ENCODE measurements at regions not wholly inside any gene's neighbourhood (a gene's known extent, or its start where the extent isn't known, plus 50 kb on each side); places are given as distances from the start of the nearest gene placed in this dataset.

DNA sequence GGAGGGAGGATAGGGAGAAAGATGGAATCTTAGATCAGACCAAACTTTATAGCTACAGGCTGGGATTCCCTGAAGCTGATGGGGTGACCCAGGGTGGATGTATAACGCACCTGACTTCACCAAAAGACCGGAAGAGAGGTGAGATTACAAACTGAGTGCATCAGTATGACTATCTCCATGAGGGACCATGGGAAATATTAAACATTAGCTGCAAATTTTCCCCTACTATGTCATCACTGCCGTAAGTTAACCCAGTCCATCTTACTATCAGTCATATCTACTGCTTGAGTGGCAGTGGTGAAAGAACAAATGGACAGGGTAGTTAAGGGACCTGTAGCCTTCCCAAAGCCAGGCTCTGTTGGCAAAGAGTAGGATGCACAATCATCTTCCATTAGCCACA, 368.3 kb downstream of the EFNA5 start:
- no peak for TF ChIP-seq SP1 (IDR thresholded peaks at IDR 0.05; ENCODE audit: low read depth)
- TF ChIP-seq, protein P1, sequence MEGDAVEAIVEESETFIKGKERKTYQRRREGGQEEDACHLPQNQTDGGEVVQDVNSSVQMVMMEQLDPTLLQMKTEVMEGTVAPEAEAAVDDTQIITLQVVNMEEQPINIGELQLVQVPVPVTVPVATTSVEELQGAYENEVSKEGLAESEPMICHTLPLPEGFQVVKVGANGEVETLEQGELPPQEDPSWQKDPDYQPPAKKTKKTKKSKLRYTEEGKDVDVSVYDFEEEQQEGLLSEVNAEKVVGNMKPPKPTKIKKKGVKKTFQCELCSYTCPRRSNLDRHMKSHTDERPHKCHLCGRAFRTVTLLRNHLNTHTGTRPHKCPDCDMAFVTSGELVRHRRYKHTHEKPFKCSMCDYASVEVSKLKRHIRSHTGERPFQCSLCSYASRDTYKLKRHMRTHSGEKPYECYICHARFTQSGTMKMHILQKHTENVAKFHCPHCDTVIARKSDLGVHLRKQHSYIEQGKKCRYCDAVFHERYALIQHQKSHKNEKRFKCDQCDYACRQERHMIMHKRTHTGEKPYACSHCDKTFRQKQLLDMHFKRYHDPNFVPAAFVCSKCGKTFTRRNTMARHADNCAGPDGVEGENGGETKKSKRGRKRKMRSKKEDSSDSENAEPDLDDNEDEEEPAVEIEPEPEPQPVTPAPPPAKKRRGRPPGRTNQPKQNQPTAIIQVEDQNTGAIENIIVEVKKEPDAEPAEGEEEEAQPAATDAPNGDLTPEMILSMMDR (IDR thresholded peaks at IDR 0.05 in 2 of 3, conservative IDR thresholded peaks at IDR 0.05 in 1 of 3; ENCODE audit: borderline replicate concordance in 1 of 3, insufficient read depth in 1 of 3, low read depth in 2 of 3, low read length in 2 of 3): no peak
- no peak for TF ChIP-seq EGR1 (IDR thresholded peaks at IDR 0.05; ENCODE audit: low read depth)
- no peak for TF ChIP-seq JUND (IDR thresholded peaks at IDR 0.05)
- TF ChIP-seq FOSL1 (IDR thresholded peaks at IDR 0.05; ENCODE audit: low read depth): no peak
- no peak for TF ChIP-seq SIN3A (IDR thresholded peaks at IDR 0.05; ENCODE audit: low read depth)
- TF ChIP-seq ATF3 (IDR thresholded peaks at IDR 0.05): no peak
- TF ChIP-seq POLR2AphosphoS5 (IDR thresholded peaks at IDR 0.05; ENCODE audit: low read depth, low read length): no peak
- TF ChIP-seq ZBTB33 (IDR thresholded peaks at IDR 0.05; ENCODE audit: extremely low read depth, insufficient replicate concordance, low read length): no peak
- no peak for TF ChIP-seq CEBPB (IDR thresholded peaks at IDR 0.05; ENCODE audit: low read depth)
- no peak for TF ChIP-seq ZFX (IDR thresholded peaks at IDR 0.05)
- TF ChIP-seq TCF7L2 (IDR thresholded peaks at IDR 0.05; ENCODE audit: borderline replicate concordance, extremely low read depth, insufficient read depth, insufficient read length): no peak
- no peak for TF ChIP-seq EZH2phosphoT487 (IDR thresholded peaks at IDR 0.05; ENCODE audit: borderline replicate concordance)
- no peak for TF ChIP-seq CBX3 (IDR thresholded peaks at IDR 0.05; ENCODE audit: low read depth)
- TF ChIP-seq YY1 (IDR thresholded peaks at IDR 0.05; ENCODE audit: extremely low read depth, insufficient replicate concordance, low read depth, low read length): no peak
- no peak for TF ChIP-seq ELF1 (IDR thresholded peaks at IDR 0.05; ENCODE audit: borderline replicate concordance, low read depth)
- no TSS peak for BruUV-seq (replicated peaks)
- Histone ChIP-seq H3K4me1 (ENCODE audit: control insufficient read depth in 1 of 2, insufficient read depth in 2 of 2, low read length in 2 of 2) (no peaks in the 10 kb centered on the region), H3K79me2 (ENCODE audit: insufficient read depth, low read length) (no peaks in the 10 kb centered on the region), H3K4me3 (replicated peaks in 1 of 2; ENCODE audit: low read depth in 1 of 2, low read length in 2 of 2) (no peak overlapping the region), H3K27ac (ENCODE audit: low read depth, low read length) (no peak overlapping the region), H3K9me2 (ENCODE audit: insufficient read depth) (no peaks in the 10 kb centered on the region), H4K20me1 (ENCODE audit: insufficient read depth) (no peaks in the 10 kb centered on the region), H3K9ac (ENCODE audit: low read length) (no peak overlapping the region), H3K9me3 (ENCODE audit: control insufficient read depth in 1 of 2, insufficient read depth in 1 of 2, low read depth in 1 of 2, low read length in 2 of 2) (no peaks in the 10 kb centered on the region), H3K36me3 (ENCODE audit: control insufficient read depth in 1 of 2, insufficient read depth in 2 of 2, low read length in 2 of 2) (no peaks in the 10 kb centered on the region), H3K4me2 (ENCODE audit: low read length) (no peak overlapping the region), H3K27me3 (ENCODE audit: insufficient read depth, low read length) (no peaks in the 10 kb centered on the region), H2AFZ (ENCODE audit: low read depth, low read length, poor library complexity, severe bottlenecking) (no peak overlapping the region)
- intact Hi-C loops (cut with micrococcal nuclease): no loop called here
- DNase-seq (ENCODE audit: low read depth, low spot score) (no peak), ATAC-seq (no peak)
- CTCF ChIA-PET: no interaction called here
- RAD21 ChIA-PET (ENCODE audit: low non-redundant PET in 1 of 2, low total read pairs in 2 of 2, uncharacterized antibody in 2 of 2, unreplicated experiment in 2 of 2): no interaction called here
- POLR2A ChIA-PET: no interaction called here

All from HCT116 (cell line).